NCI-H1930 (cell line): ENCODE measurements at regions not wholly inside any gene's neighbourhood (a gene's known extent, or its start where the extent isn't known, plus 50 kb on each side); places are given as distances from the start of the nearest gene placed in this dataset.

Experiments used
- DNase-seq, 2 experiments: peaks; one replicate each; lab custom pipeline; 2025; lab: John Stamatoyannopoulos, UW

DNA sequence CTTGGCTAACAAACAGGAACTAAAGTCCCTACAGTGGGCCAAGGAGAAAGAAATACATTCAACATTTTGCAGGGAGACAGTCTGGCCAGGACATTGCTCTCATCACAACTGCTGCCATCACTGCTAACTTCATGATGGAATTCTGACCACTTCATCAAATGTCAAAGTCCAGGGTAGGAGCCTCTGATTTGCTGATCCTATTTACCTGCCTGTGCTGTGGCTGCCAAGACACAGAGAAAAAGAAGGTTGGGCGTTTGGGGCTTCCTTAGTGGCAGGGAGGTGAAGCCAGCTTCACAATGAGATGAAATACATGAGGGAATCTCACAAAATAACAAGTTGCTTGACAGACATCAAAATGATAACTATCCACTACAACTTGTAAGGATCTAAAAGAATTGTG, 343.9 kb upstream of the CADM1 start:
- no peak for DNase-seq

GRCh38 chr11:115845872-115846271, 341.7 kb upstream of the CADM1 start:
- DNase-seq: no peak

DNA sequence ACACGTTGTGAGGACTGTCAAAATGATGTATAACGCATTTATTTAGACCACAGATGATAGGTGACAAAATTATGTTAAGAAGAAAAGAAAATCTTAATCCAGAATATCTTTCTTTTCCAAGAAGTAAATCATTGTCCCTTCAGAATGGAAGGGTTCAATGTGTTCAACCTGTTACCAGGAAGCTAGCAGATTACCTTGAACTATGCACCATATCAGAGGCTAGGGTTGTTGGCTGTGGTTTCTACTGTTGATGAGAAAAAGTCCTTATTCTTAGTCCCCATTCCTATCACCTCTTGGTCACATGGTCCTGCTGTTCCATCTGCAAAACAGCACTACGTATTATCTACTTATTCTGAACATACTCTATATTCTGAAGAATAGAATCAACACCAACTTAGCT, 339.5 kb upstream of the CADM1 start:
- DNase-seq: no peak

DNA sequence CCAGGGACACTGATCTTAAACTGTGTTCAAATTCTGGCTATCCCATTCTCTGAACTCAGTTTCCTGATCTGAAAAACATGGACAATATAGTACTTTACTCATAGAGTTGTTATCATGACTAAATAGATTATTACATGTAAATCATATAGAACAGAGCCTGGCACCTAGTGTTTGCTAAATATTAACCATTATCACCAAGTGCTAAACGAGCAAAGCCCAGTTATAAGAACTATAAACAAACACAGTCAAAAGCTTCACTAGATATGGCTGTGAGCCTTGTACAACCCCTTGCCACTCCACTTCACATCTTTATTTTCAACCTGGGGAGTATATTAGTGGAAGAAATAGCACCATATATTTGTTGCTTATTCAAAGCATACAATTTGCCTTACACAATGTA, 338.9 kb upstream of the CADM1 start:
- DNase-seq: no peak

DNA sequence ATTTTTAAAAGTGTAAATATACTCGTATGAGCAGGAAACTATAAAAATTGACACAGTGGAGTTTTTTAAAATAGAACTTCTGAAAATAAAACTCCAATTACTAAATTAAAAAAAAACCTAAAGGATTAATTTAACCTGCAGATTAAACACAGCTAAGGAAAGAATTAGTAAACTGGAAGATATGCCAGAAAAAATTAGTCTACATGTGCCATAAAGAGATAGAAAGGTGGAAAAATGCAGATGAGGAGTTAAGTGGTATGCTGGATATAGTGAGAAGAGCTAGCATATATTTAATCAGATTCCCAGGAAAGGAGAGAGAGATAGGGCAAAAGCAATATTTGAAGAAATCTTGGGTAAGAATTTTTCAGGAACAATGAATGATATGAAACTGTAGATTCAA, 315.8 kb upstream of the CADM1 start:
- no peak for DNase-seq

GRCh38 chr11:115819014-115819413, 314.8 kb upstream of the CADM1 start:
- DNase-seq: no peak

DNA sequence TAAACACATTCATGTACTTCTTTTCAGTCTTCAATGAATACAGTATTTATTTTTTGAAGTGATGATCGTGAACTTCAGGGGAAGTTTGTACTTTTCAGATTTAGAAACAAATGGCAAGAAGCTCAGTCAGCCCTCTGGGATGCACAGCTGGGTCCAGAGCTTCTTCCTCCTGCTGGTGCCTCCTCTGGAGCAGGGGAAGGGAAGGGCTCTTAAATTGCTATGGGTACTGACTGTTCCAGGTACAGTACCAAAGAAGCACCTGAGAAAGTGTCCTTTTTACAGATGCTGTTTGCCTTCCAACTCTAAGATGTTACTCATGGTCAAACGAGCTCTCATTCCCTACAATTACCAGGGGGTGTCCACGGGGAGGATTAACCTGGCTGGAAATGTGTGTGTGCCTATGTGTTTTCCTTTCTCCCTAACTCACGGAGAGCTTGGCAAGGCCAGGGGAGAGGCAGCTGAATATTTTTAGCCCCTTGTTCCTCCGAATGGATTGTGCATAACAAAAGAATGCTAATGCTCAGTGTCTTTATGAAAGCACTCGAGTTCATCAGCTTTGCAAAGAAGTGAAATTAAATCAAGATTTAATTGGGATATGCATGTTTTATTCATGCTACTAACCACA, 313.7 kb upstream of the CADM1 start:
- DNase-seq: no peak

- no peak for DNase-seq
These were observed 304.2 kb upstream of the CADM1 start for GRCh38 chr11:115808351-115808940.

GRCh38 chr11:115806056-115806455, 301.8 kb upstream of the CADM1 start:
- no peak for DNase-seq

DNA sequence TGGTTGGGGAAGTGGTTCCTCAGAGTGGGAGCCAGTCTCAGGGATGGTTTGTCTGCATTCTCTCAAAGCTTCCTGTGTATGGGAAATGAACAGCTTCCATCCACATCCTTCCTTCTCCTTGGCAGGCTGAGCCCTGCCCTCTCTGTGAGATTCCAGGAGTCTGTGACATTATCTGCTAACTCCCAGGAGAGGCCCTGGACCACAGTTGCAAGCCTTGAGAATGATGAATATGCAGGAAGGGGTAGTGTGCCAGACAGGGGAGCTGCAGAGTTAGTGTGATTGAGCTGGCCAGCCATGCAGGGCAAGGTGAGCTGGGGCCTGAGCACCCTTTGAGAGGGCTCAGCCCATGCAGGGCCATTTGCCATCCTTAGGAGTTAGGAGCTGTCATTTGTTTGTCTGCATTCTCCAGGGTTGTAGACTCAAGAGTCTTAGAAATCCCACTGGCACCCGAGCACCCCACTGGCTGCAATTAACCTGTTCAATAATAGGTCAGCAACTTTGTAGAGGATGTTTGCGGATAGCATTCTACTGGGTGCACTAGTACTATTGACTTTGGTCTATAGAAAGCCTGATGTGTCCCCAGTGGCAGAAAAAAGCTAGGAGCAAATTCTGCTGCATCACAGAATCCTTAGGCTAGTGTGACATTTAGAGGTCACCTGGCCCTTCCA, 299.0 kb upstream of the CADM1 start:
- DNase-seq: no peak

DNA sequence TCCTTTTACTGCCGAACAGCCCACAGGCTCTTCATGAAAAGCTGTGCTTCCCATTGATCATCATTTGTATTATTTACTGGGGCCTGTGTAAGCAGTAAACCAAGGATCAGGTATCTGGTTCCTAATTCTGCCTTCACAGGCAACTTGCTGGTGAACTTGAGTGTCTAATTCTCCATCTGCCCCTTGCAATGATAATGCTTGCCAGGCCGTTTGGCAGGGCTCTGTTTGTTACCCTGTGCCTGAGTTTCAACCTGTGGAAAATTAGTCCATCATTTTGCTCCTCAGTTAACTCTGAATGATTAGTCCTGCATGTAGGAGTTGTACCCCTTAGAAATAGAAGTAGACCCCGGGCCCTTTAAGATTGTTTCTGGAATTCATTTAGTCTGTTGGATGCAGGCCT, 298.4 kb upstream of the CADM1 start:
- no peak for DNase-seq

- DNase-seq: no peak
These were observed 288.7 kb upstream of the CADM1 start for GRCh38 chr11:115792903-115793302.

DNA sequence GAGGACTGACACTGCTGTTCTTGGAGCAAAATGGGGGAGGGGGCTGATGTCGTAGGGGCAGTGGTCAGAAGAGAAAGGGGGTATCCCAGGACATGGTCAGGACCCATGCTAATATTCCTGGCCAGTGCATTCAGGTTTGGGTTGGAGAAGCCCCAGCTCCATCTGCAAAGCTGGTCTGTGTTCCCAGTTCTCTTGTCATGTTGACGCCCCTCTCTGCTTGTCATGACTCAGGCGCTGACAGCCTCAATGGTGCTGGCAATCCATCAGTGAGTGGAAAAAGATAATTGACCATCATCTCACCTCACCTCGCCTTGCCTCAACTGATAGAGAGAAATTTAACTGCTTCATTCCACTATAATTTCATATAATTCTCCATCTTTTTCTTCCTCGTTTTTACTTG, 283.1 kb upstream of the CADM1 start:
- DNase-seq: no peak

DNA sequence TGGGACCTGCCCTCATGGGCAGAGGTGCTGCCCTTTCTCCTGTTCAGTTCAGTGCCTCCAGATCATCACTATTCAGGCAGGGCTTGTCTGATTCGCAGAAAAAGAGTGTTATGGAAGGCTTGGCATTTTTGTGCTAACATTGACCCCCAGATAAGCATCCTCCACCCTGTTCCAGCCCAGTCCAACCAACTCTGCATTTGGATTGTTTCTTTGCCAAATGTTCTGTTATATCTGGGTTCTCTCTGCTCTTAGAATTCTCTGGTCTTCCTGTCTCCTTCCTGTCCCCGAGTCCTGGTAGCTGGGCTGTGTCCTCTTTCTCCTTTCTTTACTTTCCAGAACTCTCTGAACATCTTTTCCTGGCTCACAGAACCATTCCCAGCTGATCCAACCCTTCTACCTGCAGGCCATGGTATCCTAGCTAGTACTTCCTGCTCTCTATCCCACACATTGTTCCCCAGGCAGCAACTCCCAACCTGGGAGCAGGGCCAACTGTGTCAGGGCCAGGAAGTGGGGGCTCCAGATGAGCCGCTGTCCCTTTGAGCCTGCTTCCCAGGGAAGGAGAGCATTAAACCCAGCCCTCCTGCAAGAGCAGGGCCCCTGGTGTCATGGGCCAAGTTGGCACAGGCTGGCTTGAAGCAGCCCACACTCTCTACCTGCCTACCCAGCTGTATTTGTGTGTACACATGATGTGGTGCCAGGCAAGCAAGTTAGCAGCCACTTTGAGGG, 280.7 kb upstream of the CADM1 start:
- no peak for DNase-seq

DNA sequence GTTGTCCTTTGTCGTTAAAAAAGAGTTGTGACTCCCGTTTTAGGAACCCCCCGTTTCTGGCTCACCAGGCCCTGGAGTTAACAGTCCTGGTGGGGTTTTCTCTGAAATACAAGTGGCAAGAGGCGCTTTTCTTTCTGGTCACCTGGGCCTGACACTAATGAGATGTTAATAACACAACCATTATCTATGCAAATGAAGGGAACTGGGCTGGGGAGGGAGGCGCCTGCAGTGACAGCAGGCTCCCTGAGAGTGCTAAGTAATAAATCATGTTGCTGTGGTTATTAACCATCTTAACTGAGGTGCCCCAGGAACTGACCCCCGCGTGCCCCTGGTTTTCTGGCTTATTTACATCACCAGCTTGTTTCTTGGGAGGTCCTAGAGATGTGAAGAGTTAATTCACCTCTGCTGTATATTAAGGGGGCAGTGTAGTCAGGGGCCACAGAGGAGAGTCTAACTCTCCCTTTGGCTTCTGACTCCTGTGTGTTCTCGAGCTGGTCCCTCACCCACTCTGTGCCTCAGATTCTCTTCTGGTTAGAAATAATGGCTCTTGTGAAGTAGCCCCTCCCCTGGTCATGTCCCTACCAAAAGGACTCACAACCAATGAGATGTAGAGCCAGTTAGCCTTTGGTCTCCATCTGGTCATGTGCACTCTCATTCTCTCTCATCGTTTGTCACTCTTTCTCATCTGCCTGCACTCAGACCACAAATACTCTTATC, 276.6 kb upstream of the CADM1 start:
- no peak for DNase-seq

DNA sequence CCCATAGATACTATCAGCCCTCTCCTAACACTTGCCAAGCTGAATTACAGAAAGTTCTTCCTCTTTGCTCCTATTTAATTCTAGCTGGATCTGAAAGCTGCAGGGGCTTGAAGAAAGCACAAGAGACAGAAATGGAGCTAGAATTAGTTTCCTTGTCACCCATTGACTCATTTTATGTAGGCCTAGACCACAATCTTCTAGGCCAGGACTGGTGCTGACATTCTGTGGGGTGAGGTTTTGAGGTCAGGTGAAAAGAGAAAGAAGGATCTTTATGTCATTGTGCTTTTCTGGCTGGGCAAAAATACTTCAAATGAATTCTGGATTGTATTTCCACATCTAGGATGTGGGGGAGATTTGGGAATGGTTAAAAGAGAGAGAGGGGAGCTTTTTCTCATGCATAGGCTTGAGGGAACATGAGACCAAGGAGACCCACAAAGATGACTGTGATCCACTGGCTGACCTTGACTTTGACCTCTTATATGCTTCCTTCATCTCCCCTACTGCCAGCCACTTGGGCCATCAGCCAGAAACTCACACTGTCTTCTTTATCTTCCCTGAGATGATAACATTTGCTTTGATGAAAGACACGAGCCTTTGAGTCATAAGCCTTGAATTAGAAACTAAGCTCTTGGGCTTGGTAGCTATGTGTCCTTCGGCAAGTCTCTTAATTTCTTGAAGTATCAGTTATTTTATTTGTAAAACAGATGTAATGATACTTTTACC, 274.9 kb upstream of the CADM1 start:
- DNase-seq: no peak

- no peak for DNase-seq
These were observed 272.7 kb upstream of the CADM1 start for GRCh38 chr11:115776916-115777315.

GRCh38 chr11:115775846-115776245, 271.6 kb upstream of the CADM1 start:
- DNase-seq: no peak

DNA sequence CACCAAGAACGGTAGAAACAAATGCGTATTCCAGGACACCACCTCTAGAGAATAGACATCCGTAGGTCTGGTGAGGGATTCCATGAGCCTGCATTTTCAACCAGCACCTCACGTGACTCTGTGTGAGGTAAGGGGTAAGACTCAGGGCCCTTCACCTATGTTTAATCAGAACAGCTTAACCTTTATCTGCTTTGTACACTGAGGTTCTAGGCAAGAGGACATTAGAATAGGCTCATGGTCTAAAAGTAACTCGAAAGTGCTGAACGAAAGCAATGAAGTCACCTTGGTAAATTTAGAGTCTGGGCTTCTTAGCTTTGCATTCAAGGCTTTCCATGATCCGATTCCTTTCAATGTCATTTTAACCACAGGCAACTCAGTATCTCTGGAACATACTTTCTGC, 270.5 kb upstream of the CADM1 start:
- DNase-seq: no peak

DNA sequence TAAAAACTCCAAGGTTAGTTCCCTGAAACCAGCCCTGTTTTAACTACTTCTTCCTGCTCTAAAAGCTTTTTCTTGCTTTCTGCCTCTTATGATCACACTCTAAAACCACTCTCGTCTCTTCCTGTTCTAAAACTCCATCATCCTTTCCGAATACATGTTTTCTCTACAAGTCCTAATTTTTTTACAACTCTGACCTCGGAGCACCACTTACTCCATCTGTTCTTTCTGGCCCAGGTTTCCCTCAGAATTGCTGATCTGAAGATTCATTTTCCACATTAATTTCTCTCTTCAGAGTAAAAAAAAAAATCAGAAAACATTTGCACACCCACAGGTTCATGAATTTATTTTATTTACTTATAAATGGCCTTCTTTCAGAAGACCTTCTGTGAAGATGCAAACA, 265.7 kb upstream of the CADM1 start:
- DNase-seq: no peak

DNA sequence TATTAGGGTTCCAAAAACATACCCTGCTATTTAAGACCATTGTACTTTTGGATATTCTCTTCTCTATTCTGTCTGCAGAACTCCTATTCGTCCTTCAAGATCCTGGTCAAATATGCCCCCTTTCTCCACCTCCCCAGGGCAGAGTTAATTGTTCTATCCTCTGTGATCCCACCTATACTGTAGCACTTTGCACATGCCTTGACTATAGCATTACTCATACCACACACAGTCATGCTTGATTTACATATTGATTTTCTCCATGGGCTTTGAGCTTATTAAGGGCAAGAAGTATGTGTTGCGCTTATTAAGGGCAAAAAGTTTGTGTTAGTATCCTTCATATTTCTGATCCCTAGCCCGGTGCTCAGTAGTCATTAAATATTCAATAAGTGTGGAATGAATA, 263.7 kb upstream of the CADM1 start:
- DNase-seq: no peak
